T-cell (primary cell): ENCODE measurements at regions not wholly inside any gene's neighbourhood (a gene's known extent, or its start where the extent isn't known, plus 50 kb on each side); places are given as distances from the start of the nearest gene placed in this dataset.

Experiments
- ATAC-seq, 4 experiments: fragments of 200-7000 bp in 3 of 4; fragments of 150-1000 bp in 1 of 4; cut with Tn5 transposase; replicated peaks in 1 of 4; 1 replicate in 3 of 4; 2 replicates in 1 of 4; pipeline ENCODE4 v1.10.0; 2021; ENCODE audit warnings: moderate library complexity in 3 of 4, mild to moderate bottlenecking in 2 of 4, moderate number of reproducible peaks in 1 of 4
- CTCF ChIA-PET, 2 donors: fragments of 300-600 bp; sonication (Branson Sonifier 250); formaldehyde crosslinking; loops; one replicate each; lab custom pipeline; 2022; ENCODE audit warnings: antibody characterized with exemption in 2 of 2; lab: Charles Lee
- POLR2A ChIA-PET, 2 donors: fragments of 300-600 bp; sonication (Branson Sonifier 250); formaldehyde crosslinking; loops; one replicate each; lab custom pipeline; 2022; ENCODE audit warnings: antibody characterized with exemption in 2 of 2; lab: Charles Lee
- DNase-seq, 35 experiments: peaks; one replicate each; pipeline versions ENCODE4 v3.0.0 to v3.0.0-alpha.2; 2013 to 2023
- H3K27ac ChIP-seq: one replicate; pipeline ENCODE4 v1.5.1; 2013; ENCODE audit warnings: low read length
- H3K27me3 ChIP-seq, 2 experiments: replicated peaks in 1 of 2; 1 replicate in 1 of 2; 2 replicates in 1 of 2; pipeline versions ENCODE4 v1.6.1 to v1.7.0; 2013; ENCODE audit warnings: low read length in 1 of 2, mixed read lengths in 1 of 2; ENCODE audit not compliant: control insufficient read depth in 2 of 2, insufficient read depth in 2 of 2; ENCODE audit errors: extremely low read depth in 1 of 2
- H3K36me3 ChIP-seq, 2 donors: 1 replicate in 1 of 2; 2 replicates in 1 of 2; pipeline versions ENCODE4 v1.6.1 to v1.7.0; 2013; ENCODE audit warnings: low read length in 1 of 2; ENCODE audit not compliant: control insufficient read depth in 2 of 2, insufficient read depth in 1 of 2; ENCODE audit errors: extremely low read depth in 1 of 2
- H3K4me1 ChIP-seq, 2 experiments: 1 replicate in 1 of 2; 2 replicates in 1 of 2; pipeline versions ENCODE4 v1.6.1 to v1.7.0; 2013; ENCODE audit warnings: low read length in 2 of 2, mixed read lengths in 1 of 2; ENCODE audit not compliant: insufficient read depth in 2 of 2, control insufficient read depth in 1 of 2; ENCODE audit errors: extremely low read depth in 1 of 2
- H3K4me3 ChIP-seq, 2 donors: 1 replicate in 1 of 2; 2 replicates in 1 of 2; pipeline versions ENCODE4 v1.5.1 to v1.7.0; 2013; ENCODE audit warnings: mild to moderate bottlenecking in 2 of 2, low read length in 1 of 2, moderate library complexity in 1 of 2; ENCODE audit not compliant: control insufficient read depth in 1 of 2; ENCODE audit errors: extremely low read depth in 1 of 2
- H3K9me3 ChIP-seq: 2 replicates; pipeline ENCODE4 v1.7.0; 2013
- H3K27ac Mint-ChIP-seq, 2 donors: one replicate each; pipeline ENCODE4 v1.8.0; 2020 to 2021; ENCODE audit warnings: mild to moderate bottlenecking in 2 of 2, mixed read lengths in 2 of 2
- H3K27me3 Mint-ChIP-seq, 2 donors: one replicate each; pipeline ENCODE4 v1.8.0; 2021 to 2022; ENCODE audit warnings: mixed read lengths in 2 of 2
- H3K36me3 Mint-ChIP-seq: one replicate; pipeline ENCODE4 v1.8.0; 2021; ENCODE audit warnings: mixed read lengths
- H3K4me1 Mint-ChIP-seq, 3 donors: one replicate each; pipeline ENCODE4 v1.8.0; 2020 to 2022; ENCODE audit warnings: mixed read lengths in 3 of 3, mild to moderate bottlenecking in 1 of 3
- H3K4me3 Mint-ChIP-seq, 3 donors: one replicate each; pipeline ENCODE4 v1.8.0; 2020 to 2022; ENCODE audit warnings: mild to moderate bottlenecking in 3 of 3, mixed read lengths in 3 of 3, moderate library complexity in 3 of 3
- H3K9me3 Mint-ChIP-seq, 3 donors: one replicate each; pipeline ENCODE4 v1.8.0; 2020 to 2022; ENCODE audit warnings: mixed read lengths in 3 of 3
- WGBS: methylation state at CpG from one replicate; pipeline ENCODE4 v1.1.5; 2013; ENCODE audit warnings: missing lambda C conversion rate; ENCODE audit not compliant: insufficient coverage; 5-methylcytosine and 5-hydroxymethylcytosine counted together

DNA sequence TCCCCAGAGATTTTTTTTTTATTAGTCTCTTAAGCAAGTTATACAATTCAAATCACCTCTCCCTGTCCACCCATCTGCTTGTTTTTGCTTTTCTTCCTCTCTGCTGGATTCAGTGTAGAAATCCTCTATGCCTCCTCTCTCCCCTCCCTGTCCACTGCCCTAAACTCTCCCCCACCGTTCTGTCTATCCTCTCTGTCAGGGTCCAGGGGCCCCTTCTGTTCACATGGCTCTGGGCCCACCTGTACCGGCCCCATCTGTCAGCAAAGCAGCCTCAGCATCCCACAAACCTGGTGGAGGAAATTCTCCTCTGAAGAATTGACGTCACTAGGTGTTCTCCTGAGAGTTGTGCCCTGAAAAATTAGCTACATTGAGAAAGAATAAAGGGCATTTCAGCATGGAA lies 137.6 kb upstream of the CMC1 start:
- Histone ChIP-seq H3K4me1 (no peaks in the 10 kb centered on the region), H3K36me3 (no peaks in the 10 kb centered on the region), H3K4me3 (no peak overlapping the region), H3K27me3 (no peaks in the 10 kb centered on the region), H3K9me3 (no peaks in the 10 kb centered on the region), H3K27ac (no peak overlapping the region)
- CTCF ChIA-PET = no interaction called here
- no peaks in the 10 kb centered on the region for H3K36me3 Mint-ChIP-seq
- H3K4me1 Mint-ChIP-seq = peaks cover 0 to 6% (median 0%) of the 10 kb centered on the region in 3 donors
- peaks cover 0 to 21% (median 19%) of the 10 kb centered on the region in 3 donors for H3K9me3 Mint-ChIP-seq
- no peak overlapping the region for H3K27ac Mint-ChIP-seq
- POLR2A ChIA-PET = no interaction called here
- H3K4me3 Mint-ChIP-seq = no peak overlapping the region
- no peak for DNase-seq
- H3K27me3 Mint-ChIP-seq = peaks cover 4 to 9% of the 10 kb centered on the region in 2 donors
- 80% methylated on average over 1 of the region's 3 CpGs for WGBS
- no peak for ATAC-seq

DNA sequence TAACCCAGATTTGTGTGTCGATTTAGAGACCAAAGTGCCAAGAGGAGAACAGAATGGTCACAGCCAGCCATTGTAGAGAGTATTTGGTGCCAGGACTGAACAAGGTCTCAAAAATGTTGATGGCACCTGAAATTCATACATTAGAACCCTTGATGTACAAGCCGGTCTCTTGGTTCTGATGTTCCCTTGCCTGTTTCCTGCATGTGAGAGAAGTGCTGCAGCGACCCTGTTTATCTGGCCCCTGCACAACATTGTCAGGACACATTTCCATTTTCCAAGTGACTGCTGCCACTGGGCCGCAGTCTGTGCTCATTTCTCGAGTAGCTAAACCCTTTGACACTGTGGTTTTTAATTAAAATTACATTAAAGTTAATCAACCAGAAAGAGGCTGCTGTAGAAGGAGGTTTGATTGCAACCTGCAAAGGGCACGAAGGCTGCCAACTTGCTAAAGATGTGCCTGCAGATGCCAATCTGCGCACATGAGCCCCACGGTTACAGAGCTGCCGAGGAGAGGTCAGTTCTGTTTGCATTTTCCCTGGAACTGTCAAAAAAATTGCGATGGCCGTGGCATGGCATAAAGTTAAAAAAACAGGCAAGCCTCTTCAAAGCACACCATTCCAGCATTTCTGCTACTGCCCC lies 136.4 kb upstream of the CMC1 start:
- no peak overlapping the region for H3K4me3 Mint-ChIP-seq
- peaks cover 0 to 6% (median 0%) of the 10 kb centered on the region in 3 donors for H3K4me1 Mint-ChIP-seq
- Histone ChIP-seq H3K27ac (no peak overlapping the region), H3K36me3 (no peaks in the 10 kb centered on the region), H3K4me1 (no peaks in the 10 kb centered on the region), H3K9me3 (no peaks in the 10 kb centered on the region), H3K27me3 (no peaks in the 10 kb centered on the region), H3K4me3 (no peak overlapping the region)
- no peaks in the 10 kb centered on the region for H3K36me3 Mint-ChIP-seq
- DNase-seq (no peak), ATAC-seq (no peak)
- CTCF ChIA-PET = no interaction called here
- H3K27me3 Mint-ChIP-seq = peaks cover 4 to 9% of the 10 kb centered on the region in 2 donors
- H3K27ac Mint-ChIP-seq = no peak overlapping the region
- POLR2A ChIA-PET = no interaction called here
- WGBS = 86% methylated on average over 7 of the region's 11 CpGs
- H3K9me3 Mint-ChIP-seq = peaks cover 0 to 11% (median 9%) of the 10 kb centered on the region in 3 donors

DNA sequence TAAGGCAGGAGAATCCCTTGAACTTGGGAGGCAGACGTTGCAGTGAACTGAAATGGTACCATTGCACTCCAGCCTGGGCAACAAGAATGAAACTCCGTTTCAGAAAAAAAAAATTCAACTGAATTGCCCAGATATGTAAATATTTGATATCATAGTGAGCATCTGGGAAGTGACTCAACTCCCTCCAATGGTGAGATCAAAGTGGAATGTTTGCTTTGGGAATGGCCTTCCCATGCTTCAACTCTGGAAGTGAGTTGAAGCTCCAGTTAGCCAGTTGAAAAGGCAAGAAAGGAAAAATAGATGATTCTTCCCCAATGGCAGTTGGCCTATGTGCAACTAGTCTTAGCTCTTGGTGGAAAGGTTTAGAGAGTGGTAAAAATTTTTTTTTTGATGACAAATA lies 131.6 kb upstream of the CMC1 start:
- ChIA-PET CTCF (interaction anchor here in 1 of 2 donors (0.5 kb wide), 1 partner anchor 424 kb away, joined by 4 read pairs; no protein-coding TSS in a partner anchor), POLR2A (no interaction called here)
- H3K9me3 ChIP-seq = no peaks in the 10 kb centered on the region
- Mint-ChIP-seq H3K4me3 (no peak overlapping the region), H3K9me3 (no peaks in the 10 kb centered on the region), H3K27ac (no peak overlapping the region), H3K4me1 (no peaks in the 10 kb centered on the region), H3K27me3 (peaks cover under 1% of the 10 kb centered on the region in 2 donors), H3K36me3 (no peaks in the 10 kb centered on the region)
- ATAC-seq = no peak
- H3K27me3 ChIP-seq = no peaks in the 10 kb centered on the region
- no peaks in the 10 kb centered on the region for H3K36me3 ChIP-seq
- WGBS = 86% methylated on average over 1 of the region's 2 CpGs
- no peak overlapping the region for H3K27ac ChIP-seq
- H3K4me3 ChIP-seq = no peak overlapping the region
- no peak for DNase-seq
- H3K4me1 ChIP-seq = no peaks in the 10 kb centered on the region

DNA sequence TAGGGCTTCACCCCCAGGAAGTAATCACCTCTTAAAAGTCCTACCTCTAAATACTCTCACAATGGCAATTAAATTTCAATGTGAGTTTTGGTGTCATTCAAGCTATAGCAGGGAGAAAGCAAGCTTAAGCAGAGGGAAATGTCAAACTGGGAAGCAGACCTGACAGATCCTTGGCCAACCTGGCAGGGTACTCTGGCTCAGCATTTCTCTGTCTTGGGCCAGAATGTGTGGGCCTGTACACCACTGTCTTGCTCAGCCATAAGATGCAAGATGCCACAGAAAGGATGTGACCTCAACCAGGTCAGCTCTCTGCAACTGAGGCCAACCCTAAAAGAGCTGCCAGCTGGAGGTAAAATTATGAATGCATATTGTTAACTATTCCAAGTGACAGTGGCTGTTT lies 130.6 kb upstream of the CMC1 start:
- ChIA-PET POLR2A (no interaction called here), CTCF (no interaction called here)
- Mint-ChIP-seq H3K27ac (no peak overlapping the region), H3K4me1 (peaks cover 0 to 1% (median 0%) of the 10 kb centered on the region in 3 donors), H3K4me3 (no peak overlapping the region), H3K27me3 (no peaks in the 10 kb centered on the region), H3K9me3 (no peaks in the 10 kb centered on the region), H3K36me3 (no peaks in the 10 kb centered on the region)
- ATAC-seq (no peak), DNase-seq (no peak)
- no peaks in the 10 kb centered on the region for H3K4me1 ChIP-seq
- no peaks in the 10 kb centered on the region for H3K27me3 ChIP-seq
- H3K27ac ChIP-seq = no peak overlapping the region
- H3K9me3 ChIP-seq = no peaks in the 10 kb centered on the region
- no peaks in the 10 kb centered on the region for H3K36me3 ChIP-seq
- H3K4me3 ChIP-seq = no peak overlapping the region

DNA sequence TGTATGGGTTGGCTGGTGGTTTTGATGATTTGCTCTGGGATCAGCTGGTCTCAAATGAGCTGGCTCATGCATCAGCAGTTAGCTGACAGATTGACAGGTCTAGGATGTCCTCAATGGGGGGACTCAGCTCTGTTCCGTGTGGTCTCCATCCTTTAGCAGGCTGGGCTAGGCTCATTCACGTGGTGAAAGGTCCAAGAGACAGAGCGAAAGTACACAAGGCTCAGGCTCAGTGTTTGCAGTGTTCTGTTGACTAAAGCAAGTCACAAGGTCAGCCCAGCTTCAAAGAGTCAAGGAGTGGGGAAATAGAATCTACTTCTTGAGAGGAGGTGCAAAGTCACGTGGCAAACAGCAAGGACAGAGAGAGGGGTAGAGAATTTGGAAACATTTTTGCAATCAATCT lies 126.5 kb upstream of the CMC1 start:
- 96% methylated on average over 3 of the region's 4 CpGs for WGBS
- Mint-ChIP-seq H3K36me3 (no peaks in the 10 kb centered on the region), H3K9me3 (no peaks in the 10 kb centered on the region), H3K27ac (no peak overlapping the region), H3K4me1 (peaks cover 0 to 5% (median 1%) of the 10 kb centered on the region in 3 donors), H3K4me3 (no peak overlapping the region), H3K27me3 (no peaks in the 10 kb centered on the region)
- POLR2A ChIA-PET = no interaction called here
- H3K4me3 ChIP-seq = no peak overlapping the region
- H3K9me3 ChIP-seq = no peaks in the 10 kb centered on the region
- H3K27me3 ChIP-seq = no peaks in the 10 kb centered on the region
- H3K27ac ChIP-seq = no peak overlapping the region
- no peaks in the 10 kb centered on the region for H3K4me1 ChIP-seq
- no peak for ATAC-seq
- no peak for DNase-seq
- H3K36me3 ChIP-seq = no peaks in the 10 kb centered on the region
- CTCF ChIA-PET = no interaction called here

DNA sequence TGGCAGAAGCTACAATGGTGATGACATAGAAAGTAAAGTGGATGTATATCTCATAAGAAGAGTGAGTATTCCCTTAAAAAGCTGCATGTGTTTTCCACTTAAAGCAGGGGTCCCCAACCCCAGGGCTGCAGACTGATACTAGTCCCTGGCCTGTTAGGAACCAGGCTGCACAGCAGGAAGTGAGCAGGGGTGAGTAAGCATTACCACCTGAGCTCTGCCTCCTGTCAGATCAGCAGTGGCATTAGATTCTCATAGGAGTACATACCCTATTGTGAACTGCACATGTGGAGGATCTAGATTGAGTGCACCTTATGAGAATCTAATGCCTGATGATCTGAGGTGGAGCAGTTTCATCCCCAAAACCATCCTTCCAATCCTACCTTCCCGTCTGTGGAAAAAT lies 126.1 kb upstream of the CMC1 start:
- no peak for DNase-seq
- no peaks in the 10 kb centered on the region for H3K36me3 ChIP-seq

DNA sequence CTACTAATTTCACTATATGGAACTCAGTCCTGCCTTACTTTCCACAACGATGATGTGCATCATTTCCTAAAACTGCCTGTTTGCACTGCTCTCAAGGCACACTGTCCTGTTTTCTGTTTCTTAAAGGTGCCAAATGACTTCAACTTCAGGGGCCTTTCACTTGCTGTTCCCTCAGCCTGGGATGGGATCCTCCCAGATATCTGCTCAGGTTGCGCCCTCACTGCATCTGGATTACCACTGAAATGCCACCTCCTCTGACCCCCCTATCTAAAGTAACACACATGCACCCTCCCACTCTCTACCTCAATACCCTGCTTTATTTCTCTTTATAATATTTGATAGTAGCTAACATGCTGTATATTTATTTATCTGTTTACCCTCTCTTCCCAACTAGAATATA lies 123.8 kb upstream of the CMC1 start:
- POLR2A ChIA-PET = no interaction called here
- H3K27me3 ChIP-seq = no peaks in the 10 kb centered on the region
- no peak overlapping the region for H3K4me3 ChIP-seq
- H3K4me3 Mint-ChIP-seq = no peak overlapping the region
- H3K27ac ChIP-seq = no peak overlapping the region
- H3K36me3 ChIP-seq = no peaks in the 10 kb centered on the region
- no peaks in the 10 kb centered on the region for H3K9me3 ChIP-seq
- ATAC-seq (no peak), DNase-seq (no peak)
- 100% methylated on average over 1 of the region's 2 CpGs for WGBS
- CTCF ChIA-PET = no interaction called here
- H3K36me3 Mint-ChIP-seq = no peaks in the 10 kb centered on the region
- no peak overlapping the region for H3K27ac Mint-ChIP-seq
- peaks cover 0 to 5% (median 1%) of the 10 kb centered on the region in 3 donors for H3K4me1 Mint-ChIP-seq
- no peaks in the 10 kb centered on the region for H3K4me1 ChIP-seq
- no peaks in the 10 kb centered on the region for H3K9me3 Mint-ChIP-seq
- H3K27me3 Mint-ChIP-seq = no peaks in the 10 kb centered on the region

More for the DNA sequence above, 126.1 kb upstream of the CMC1 start:
- H3K27ac Mint-ChIP-seq = no peak overlapping the region
- no peaks in the 10 kb centered on the region for H3K4me1 ChIP-seq
- H3K36me3 Mint-ChIP-seq = no peaks in the 10 kb centered on the region
- H3K4me1 Mint-ChIP-seq = peaks cover 0 to 5% (median 1%) of the 10 kb centered on the region in 3 donors
- no CpG with 5 or more reads among the region's 1 CpG for WGBS
- ChIA-PET POLR2A (no interaction called here), CTCF (no interaction called here)
- H3K4me3 Mint-ChIP-seq = no peak overlapping the region
- no peak for ATAC-seq
- H3K4me3 ChIP-seq = no peak overlapping the region
- no peaks in the 10 kb centered on the region for H3K9me3 Mint-ChIP-seq
- H3K27ac ChIP-seq = no peak overlapping the region
- no peaks in the 10 kb centered on the region for H3K27me3 Mint-ChIP-seq
- H3K9me3 ChIP-seq = no peaks in the 10 kb centered on the region
- H3K27me3 ChIP-seq = no peaks in the 10 kb centered on the region
